Stomach (tissue), 4 donors: ENCODE measurements at regions not wholly inside any gene's neighbourhood (a gene's known extent, or its start where the extent isn't known, plus 50 kb on each side); places are given as distances from the start of the nearest gene placed in this dataset.

Source experiments
- POLR2A ChIP-seq, 4 donors: fragments of 450-650 bp; IDR thresholded peaks; one replicate each; pipeline ENCODE4 v1.6.1; 2016; ENCODE audit warnings: antibody characterized with exemption in 4 of 4, control low read depth in 2 of 4, mild to moderate bottlenecking in 1 of 4, moderate library complexity in 1 of 4
- TF ChIP-seq, protein P1 (sequence below), 7 experiments: fragments of 450-650 bp in 4 of 7; fragments of 200-600 bp in 3 of 7; sonication (generic) in 3 of 7; IDR thresholded peaks; one replicate each; pipeline ENCODE4 v1.5.1; 2016 to 2019; ENCODE audit warnings: antibody characterized with exemption in 7 of 7, control low read depth in 2 of 7, mild to moderate bottlenecking in 1 of 7

DNA sequence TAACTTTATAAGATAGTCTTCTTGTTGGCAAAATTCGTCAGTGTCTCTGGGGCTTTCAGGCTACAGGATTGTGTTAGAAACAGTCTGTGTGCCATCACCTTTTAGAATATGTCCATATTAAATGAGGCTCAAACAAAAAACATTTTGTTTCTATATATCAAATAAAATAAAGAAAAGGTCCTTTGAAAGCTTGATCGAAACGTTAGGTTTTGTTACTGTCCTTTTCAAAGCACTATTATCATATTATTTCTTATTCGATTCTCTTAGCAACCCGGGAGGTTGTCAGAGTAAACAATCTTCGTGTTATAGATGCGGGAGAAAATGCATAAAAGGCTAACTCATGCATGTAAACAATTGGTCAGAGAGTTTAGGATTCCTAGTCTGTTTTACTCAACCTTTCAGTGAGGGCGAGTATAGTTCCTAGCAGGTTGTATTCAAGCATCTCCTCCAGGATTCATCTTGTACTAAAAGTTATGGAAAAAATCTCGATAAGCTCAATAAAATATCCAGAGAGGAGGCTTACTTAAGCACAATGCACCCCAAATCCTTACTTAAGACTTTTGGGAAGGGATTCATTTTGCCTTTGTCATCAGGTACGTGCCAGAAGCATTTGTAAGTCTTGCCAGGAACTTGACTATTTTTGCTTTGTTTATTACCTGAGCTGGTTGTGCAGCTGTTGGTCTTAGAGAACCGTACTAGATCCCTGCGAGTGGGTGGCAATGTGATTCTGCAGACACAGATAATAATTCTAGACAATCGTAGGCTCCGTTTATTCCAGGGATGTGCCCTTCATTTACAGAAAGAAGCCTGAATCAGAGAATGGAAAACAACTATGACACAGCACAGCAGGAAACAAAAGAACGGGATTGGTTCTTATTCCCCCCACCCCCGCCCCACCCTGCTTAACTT is 159.6 kb upstream of the ZNF217 start:
- no peak for TF ChIP-seq POLR2A (IDR thresholded peaks at IDR 0.05)
- TF ChIP-seq, protein P1, sequence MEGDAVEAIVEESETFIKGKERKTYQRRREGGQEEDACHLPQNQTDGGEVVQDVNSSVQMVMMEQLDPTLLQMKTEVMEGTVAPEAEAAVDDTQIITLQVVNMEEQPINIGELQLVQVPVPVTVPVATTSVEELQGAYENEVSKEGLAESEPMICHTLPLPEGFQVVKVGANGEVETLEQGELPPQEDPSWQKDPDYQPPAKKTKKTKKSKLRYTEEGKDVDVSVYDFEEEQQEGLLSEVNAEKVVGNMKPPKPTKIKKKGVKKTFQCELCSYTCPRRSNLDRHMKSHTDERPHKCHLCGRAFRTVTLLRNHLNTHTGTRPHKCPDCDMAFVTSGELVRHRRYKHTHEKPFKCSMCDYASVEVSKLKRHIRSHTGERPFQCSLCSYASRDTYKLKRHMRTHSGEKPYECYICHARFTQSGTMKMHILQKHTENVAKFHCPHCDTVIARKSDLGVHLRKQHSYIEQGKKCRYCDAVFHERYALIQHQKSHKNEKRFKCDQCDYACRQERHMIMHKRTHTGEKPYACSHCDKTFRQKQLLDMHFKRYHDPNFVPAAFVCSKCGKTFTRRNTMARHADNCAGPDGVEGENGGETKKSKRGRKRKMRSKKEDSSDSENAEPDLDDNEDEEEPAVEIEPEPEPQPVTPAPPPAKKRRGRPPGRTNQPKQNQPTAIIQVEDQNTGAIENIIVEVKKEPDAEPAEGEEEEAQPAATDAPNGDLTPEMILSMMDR (IDR thresholded peaks at IDR 0.05), result no peak
